ENCODE measurements at regions not wholly inside any gene's neighbourhood (a gene's known extent, or its start where the extent isn't known, plus 50 kb on each side); places are given as distances from the start of the nearest gene placed in this dataset.

DNA sequence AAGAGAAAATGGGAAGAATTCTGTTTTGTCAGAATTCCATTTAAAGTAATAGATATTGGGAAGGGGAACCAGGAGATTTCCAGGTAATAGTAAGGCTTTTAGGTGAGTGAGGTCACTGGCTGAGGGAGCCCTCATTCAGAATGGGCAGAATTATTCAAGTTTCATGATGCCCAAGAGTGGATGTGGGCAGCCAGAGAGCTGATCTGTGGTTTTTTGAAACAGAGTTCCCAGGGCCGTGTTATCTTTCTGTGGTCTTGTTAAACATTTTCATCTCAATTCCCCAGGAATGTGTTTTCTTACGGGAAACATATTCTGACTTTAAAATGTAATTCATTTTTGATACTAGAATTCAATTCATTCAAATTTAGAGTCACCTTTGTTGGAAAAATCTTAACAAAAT, 182.0 kb upstream of the AADAT start:
- no peak for TF ChIP-seq POLR2AphosphoS5 (IDR thresholded peaks at IDR 0.05; ENCODE audit: low read depth)
- TF ChIP-seq, protein P1, sequence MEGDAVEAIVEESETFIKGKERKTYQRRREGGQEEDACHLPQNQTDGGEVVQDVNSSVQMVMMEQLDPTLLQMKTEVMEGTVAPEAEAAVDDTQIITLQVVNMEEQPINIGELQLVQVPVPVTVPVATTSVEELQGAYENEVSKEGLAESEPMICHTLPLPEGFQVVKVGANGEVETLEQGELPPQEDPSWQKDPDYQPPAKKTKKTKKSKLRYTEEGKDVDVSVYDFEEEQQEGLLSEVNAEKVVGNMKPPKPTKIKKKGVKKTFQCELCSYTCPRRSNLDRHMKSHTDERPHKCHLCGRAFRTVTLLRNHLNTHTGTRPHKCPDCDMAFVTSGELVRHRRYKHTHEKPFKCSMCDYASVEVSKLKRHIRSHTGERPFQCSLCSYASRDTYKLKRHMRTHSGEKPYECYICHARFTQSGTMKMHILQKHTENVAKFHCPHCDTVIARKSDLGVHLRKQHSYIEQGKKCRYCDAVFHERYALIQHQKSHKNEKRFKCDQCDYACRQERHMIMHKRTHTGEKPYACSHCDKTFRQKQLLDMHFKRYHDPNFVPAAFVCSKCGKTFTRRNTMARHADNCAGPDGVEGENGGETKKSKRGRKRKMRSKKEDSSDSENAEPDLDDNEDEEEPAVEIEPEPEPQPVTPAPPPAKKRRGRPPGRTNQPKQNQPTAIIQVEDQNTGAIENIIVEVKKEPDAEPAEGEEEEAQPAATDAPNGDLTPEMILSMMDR (conservative IDR thresholded peaks at IDR 0.05; ENCODE audit: low read depth in 2 of 2): no peak
- TF ChIP-seq CREB1 (CRISPR knock-in tag; IDR thresholded peaks at IDR 0.05; ENCODE audit: low read depth): no peak
- no peak for TF ChIP-seq EZH2 (IDR thresholded peaks at IDR 0.05; ENCODE audit: low read depth, unreplicated experiment)
- TF ChIP-seq, protein P2, sequence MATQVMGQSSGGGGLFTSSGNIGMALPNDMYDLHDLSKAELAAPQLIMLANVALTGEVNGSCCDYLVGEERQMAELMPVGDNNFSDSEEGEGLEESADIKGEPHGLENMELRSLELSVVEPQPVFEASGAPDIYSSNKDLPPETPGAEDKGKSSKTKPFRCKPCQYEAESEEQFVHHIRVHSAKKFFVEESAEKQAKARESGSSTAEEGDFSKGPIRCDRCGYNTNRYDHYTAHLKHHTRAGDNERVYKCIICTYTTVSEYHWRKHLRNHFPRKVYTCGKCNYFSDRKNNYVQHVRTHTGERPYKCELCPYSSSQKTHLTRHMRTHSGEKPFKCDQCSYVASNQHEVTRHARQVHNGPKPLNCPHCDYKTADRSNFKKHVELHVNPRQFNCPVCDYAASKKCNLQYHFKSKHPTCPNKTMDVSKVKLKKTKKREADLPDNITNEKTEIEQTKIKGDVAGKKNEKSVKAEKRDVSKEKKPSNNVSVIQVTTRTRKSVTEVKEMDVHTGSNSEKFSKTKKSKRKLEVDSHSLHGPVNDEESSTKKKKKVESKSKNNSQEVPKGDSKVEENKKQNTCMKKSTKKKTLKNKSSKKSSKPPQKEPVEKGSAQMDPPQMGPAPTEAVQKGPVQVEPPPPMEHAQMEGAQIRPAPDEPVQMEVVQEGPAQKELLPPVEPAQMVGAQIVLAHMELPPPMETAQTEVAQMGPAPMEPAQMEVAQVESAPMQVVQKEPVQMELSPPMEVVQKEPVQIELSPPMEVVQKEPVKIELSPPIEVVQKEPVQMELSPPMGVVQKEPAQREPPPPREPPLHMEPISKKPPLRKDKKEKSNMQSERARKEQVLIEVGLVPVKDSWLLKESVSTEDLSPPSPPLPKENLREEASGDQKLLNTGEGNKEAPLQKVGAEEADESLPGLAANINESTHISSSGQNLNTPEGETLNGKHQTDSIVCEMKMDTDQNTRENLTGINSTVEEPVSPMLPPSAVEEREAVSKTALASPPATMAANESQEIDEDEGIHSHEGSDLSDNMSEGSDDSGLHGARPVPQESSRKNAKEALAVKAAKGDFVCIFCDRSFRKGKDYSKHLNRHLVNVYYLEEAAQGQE (IDR thresholded peaks at IDR 0.05; ENCODE audit: unreplicated experiment): no peak
- no peak for TF ChIP-seq EZH2phosphoT487 (IDR thresholded peaks at IDR 0.05; ENCODE audit: unreplicated experiment)
- TF ChIP-seq ZNF114 (CRISPR knock-in tag; IDR thresholded peaks at IDR 0.05): no peak
- TF ChIP-seq JUNB (IDR thresholded peaks at IDR 0.05; ENCODE audit: unreplicated experiment): no peak
- TF ChIP-seq, protein P3, sequence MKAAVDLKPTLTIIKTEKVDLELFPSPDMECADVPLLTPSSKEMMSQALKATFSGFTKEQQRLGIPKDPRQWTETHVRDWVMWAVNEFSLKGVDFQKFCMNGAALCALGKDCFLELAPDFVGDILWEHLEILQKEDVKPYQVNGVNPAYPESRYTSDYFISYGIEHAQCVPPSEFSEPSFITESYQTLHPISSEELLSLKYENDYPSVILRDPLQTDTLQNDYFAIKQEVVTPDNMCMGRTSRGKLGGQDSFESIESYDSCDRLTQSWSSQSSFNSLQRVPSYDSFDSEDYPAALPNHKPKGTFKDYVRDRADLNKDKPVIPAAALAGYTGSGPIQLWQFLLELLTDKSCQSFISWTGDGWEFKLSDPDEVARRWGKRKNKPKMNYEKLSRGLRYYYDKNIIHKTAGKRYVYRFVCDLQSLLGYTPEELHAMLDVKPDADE (IDR thresholded peaks at IDR 0.05): no peak
- TF ChIP-seq NANOG (IDR thresholded peaks at IDR 0.05; ENCODE audit: borderline replicate concordance): no peak
- TF ChIP-seq STAT1 (IDR thresholded peaks at IDR 0.05; ENCODE audit: unreplicated experiment): no peak
- TF ChIP-seq ZNF331 (CRISPR knock-in tag; IDR thresholded peaks at IDR 0.05; ENCODE audit: low read depth): no peak
- TF ChIP-seq, protein P4, sequence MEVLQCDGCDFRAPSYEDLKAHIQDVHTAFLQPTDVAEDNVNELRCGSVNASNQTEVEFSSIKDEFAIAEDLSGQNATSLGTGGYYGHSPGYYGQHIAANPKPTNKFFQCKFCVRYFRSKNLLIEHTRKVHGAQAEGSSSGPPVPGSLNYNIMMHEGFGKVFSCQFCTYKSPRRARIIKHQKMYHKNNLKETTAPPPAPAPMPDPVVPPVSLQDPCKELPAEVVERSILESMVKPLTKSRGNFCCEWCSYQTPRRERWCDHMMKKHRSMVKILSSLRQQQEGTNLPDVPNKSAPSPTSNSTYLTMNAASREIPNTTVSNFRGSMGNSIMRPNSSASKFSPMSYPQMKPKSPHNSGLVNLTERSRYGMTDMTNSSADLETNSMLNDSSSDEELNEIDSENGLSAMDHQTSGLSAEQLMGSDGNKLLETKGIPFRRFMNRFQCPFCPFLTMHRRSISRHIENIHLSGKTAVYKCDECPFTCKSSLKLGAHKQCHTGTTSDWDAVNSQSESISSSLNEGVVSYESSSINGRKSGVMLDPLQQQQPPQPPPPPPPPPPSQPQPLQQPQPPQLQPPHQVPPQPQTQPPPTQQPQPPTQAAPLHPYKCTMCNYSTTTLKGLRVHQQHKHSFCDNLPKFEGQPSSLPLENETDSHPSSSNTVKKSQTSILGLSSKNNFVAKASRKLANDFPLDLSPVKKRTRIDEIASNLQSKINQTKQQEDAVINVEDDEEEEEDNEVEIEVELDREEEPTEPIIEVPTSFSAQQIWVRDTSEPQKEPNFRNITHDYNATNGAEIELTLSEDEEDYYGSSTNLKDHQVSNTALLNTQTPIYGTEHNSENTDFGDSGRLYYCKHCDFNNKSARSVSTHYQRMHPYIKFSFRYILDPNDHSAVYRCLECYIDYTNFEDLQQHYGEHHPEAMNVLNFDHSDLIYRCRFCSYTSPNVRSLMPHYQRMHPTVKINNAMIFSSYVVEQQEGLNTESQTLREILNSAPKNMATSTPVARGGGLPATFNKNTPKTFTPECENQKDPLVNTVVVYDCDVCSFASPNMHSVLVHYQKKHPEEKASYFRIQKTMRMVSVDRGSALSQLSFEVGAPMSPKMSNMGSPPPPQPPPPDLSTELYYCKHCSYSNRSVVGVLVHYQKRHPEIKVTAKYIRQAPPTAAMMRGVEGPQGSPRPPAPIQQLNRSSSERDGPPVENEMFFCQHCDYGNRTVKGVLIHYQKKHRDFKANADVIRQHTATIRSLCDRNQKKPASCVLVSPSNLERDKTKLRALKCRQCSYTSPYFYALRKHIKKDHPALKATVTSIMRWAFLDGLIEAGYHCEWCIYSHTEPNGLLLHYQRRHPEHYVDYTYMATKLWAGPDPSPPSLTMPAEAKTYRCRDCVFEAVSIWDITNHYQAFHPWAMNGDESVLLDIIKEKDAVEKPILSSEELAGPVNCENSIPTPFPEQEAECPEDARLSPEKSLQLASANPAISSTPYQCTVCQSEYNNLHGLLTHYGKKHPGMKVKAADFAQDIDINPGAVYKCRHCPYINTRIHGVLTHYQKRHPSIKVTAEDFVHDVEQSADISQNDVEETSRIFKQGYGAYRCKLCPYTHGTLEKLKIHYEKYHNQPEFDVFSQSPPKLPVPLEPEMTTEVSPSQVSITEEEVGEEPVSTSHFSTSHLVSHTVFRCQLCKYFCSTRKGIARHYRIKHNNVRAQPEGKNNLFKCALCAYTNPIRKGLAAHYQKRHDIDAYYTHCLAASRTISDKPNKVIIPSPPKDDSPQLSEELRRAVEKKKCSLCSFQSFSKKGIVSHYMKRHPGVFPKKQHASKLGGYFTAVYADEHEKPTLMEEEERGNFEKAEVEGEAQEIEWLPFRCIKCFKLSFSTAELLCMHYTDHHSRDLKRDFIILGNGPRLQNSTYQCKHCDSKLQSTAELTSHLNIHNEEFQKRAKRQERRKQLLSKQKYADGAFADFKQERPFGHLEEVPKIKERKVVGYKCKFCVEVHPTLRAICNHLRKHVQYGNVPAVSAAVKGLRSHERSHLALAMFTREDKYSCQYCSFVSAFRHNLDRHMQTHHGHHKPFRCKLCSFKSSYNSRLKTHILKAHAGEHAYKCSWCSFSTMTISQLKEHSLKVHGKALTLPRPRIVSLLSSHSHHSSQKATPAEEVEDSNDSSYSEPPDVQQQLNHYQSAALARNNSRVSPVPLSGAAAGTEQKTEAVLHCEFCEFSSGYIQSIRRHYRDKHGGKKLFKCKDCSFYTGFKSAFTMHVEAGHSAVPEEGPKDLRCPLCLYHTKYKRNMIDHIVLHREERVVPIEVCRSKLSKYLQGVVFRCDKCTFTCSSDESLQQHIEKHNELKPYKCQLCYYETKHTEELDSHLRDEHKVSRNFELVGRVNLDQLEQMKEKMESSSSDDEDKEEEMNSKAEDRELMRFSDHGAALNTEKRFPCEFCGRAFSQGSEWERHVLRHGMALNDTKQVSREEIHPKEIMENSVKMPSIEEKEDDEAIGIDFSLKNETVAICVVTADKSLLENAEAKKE (CRISPR knock-in tag; IDR thresholded peaks at IDR 0.05): no peak

Measured in GM23338 (cell line).